Osteoblast (primary cell): ENCODE measurements at regions not wholly inside any gene's neighbourhood (a gene's known extent, or its start where the extent isn't known, plus 50 kb on each side); places are given as distances from the start of the nearest gene placed in this dataset.

ENCODE experiments used
- DNase-seq: peaks from one replicate; pipeline ENCODE4 v3.0.0; 2011; ENCODE audit warnings: low spot score, mixed read lengths; ENCODE audit not compliant: insufficient read length; ENCODE audit errors: missing footprints
- H2AFZ ChIP-seq: 2 replicates; pipeline ENCODE4 v1.6.0; 2011; ENCODE audit warnings: mild to moderate bottlenecking, low read length
- H3K27ac ChIP-seq: 2 replicates; pipeline ENCODE4 v1.5.1; 2011; ENCODE audit warnings: mild to moderate bottlenecking, low read depth, low read length, moderate library complexity
- H3K27me3 ChIP-seq: 2 replicates; pipeline ENCODE4 v1.6.0; 2012; ENCODE audit warnings: mild to moderate bottlenecking, control low read depth, inconsistent platforms, low read length, moderate library complexity; ENCODE audit not compliant: insufficient read depth
- H3K36me3 ChIP-seq: 2 replicates; pipeline ENCODE4 v1.5.1; 2011; ENCODE audit warnings: mild to moderate bottlenecking, low read length, control low read depth, moderate library complexity; ENCODE audit not compliant: insufficient read depth
- H3K4me1 ChIP-seq: 2 replicates; pipeline ENCODE4 v1.5.1; 2011; ENCODE audit warnings: mild to moderate bottlenecking, low read length, control low read depth, moderate library complexity; ENCODE audit not compliant: insufficient read depth
- H3K4me2 ChIP-seq: 2 replicates; pipeline ENCODE4 v1.6.0; 2011; ENCODE audit warnings: mild to moderate bottlenecking, low read length; ENCODE audit not compliant: insufficient read depth
- H3K4me3 ChIP-seq: fragments of 200-600 bp; sonication (generic); 3 replicates; pipeline ENCODE4 v1.5.1; 2012; ENCODE audit warnings: mild to moderate bottlenecking, low read length, inconsistent platforms; ENCODE audit not compliant: insufficient read depth
- H3K79me2 ChIP-seq: 2 replicates; pipeline ENCODE4 v1.6.0; 2012; ENCODE audit warnings: mild to moderate bottlenecking, low read length, control low read depth, inconsistent platforms; ENCODE audit not compliant: insufficient read depth
- H3K9me3 ChIP-seq: 2 replicates; pipeline ENCODE4 v1.5.1; 2011; ENCODE audit warnings: low read depth, low read length, control low read depth
- H4K20me1 ChIP-seq: 2 replicates; pipeline ENCODE4 v1.6.0; 2012; ENCODE audit warnings: mild to moderate bottlenecking, low read length, control low read depth; ENCODE audit not compliant: insufficient read depth
- TF ChIP-seq, protein P1 (sequence below): IDR thresholded peaks from 2 replicates; pipeline ENCODE4 v1.5.1; 2011; ENCODE audit warnings: mild to moderate bottlenecking, low read depth, low read length, moderate library complexity; ENCODE audit errors: extremely low read depth

DNA sequence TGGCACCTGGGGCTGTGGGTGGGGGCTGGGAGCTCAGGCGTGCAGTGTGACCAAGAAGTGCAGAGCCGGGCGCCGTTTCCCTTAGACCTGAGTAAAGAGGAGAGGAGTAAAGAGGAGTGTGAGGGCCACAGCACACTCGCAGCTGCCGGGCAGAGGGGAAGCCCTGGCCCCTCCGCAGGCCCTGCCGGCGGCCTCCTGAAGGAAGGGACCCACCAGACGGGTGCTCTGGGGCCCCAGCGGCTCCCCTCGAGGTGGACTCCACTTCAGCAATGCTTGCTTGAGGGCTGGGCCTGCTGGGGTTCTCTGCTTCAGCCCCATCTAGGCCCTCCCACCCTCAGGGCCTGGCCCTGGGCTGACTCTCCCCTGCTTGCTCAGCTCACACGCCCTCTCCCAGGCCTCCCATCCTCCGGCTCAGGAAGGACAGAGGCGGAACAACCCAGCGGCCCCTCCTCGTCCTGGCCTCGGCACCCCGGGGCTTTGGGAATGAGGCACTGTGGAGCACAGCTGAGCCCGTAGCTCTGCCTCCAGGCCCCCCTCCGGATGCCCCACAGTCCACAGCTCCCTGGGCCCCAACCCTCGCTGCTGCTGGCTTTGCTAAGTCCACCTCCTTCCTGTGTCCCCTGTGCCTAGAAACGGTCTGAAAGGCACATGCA lies 1198.7 kb downstream of the BRD1 start:
- DNase-seq = no peak
- Histone ChIP-seq H3K79me2 (no peaks in the 10 kb centered on the region), H3K4me2 (no peak overlapping the region), H3K4me1 (no peaks in the 10 kb centered on the region), H3K36me3 (no peaks in the 10 kb centered on the region), H3K9me3 (no peaks in the 10 kb centered on the region), H3K27me3 (no peaks in the 10 kb centered on the region), H3K4me3 (no peak overlapping the region), H2AFZ (no peak overlapping the region), H3K27ac (no peak overlapping the region), H4K20me1 (no peaks in the 10 kb centered on the region)
- TF ChIP-seq, protein P1, sequence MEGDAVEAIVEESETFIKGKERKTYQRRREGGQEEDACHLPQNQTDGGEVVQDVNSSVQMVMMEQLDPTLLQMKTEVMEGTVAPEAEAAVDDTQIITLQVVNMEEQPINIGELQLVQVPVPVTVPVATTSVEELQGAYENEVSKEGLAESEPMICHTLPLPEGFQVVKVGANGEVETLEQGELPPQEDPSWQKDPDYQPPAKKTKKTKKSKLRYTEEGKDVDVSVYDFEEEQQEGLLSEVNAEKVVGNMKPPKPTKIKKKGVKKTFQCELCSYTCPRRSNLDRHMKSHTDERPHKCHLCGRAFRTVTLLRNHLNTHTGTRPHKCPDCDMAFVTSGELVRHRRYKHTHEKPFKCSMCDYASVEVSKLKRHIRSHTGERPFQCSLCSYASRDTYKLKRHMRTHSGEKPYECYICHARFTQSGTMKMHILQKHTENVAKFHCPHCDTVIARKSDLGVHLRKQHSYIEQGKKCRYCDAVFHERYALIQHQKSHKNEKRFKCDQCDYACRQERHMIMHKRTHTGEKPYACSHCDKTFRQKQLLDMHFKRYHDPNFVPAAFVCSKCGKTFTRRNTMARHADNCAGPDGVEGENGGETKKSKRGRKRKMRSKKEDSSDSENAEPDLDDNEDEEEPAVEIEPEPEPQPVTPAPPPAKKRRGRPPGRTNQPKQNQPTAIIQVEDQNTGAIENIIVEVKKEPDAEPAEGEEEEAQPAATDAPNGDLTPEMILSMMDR = no peak

DNA sequence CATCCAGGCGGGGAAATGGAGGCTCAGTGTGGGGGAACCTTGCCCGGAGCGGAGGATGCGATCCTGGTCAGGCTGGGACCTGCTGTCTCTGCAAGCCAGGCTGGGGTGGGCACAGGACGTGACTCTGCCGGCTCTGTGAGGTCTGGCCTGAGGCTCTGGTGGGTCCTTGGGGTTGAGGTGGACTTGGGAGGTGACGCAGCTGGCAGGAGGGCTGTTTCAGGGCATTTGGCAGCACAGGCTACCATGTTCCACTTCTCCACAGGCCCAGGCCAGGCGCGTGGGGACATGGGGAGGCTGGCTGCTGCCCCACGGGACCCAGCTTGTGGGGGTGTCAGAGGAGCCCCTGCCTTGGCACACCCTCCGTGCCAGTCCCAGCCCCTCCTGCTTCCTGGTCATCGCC lies 1199.7 kb downstream of the BRD1 start:
- H3K4me1 ChIP-seq = no peaks in the 10 kb centered on the region
- H3K36me3 ChIP-seq = no peaks in the 10 kb centered on the region
- H3K4me3 ChIP-seq = no peak overlapping the region
- H2AFZ ChIP-seq = no peak overlapping the region
- no peaks in the 10 kb centered on the region for H3K79me2 ChIP-seq
- DNase-seq = no peak
- H3K4me2 ChIP-seq = no peak overlapping the region
- H3K9me3 ChIP-seq = no peaks in the 10 kb centered on the region
- H4K20me1 ChIP-seq = no peaks in the 10 kb centered on the region
- TF ChIP-seq, protein P1 = no peak
- no peak overlapping the region for H3K27ac ChIP-seq
- no peaks in the 10 kb centered on the region for H3K27me3 ChIP-seq

DNA sequence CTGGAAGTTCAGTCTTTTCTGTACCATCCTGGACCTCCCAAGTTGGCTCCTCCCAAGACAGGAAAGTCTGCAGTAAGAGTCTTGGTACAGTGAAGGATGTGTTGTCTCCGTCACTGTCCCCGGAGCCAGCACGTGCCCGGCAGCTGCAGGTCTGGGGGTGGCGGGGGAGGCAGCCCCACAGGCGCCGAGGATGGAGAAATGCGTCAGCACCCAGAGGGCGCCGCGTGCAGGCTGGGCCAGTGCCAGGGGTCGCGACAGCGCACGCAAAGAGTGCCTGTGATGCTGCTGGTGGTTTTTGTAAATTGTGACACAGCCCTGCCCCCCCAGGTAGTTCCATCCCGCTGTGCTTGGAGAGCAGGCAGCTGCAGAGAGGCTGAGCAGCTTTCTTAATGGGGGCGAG lies 1200.5 kb downstream of the BRD1 start:
- Histone ChIP-seq H3K79me2 (no peaks in the 10 kb centered on the region), H3K27me3 (no peaks in the 10 kb centered on the region), H4K20me1 (no peaks in the 10 kb centered on the region), H3K4me3 (no peak overlapping the region), H3K4me2 (no peak overlapping the region), H3K9me3 (no peaks in the 10 kb centered on the region), H3K27ac (no peak overlapping the region), H3K36me3 (no peaks in the 10 kb centered on the region), H3K4me1 (no peaks in the 10 kb centered on the region), H2AFZ (no peak overlapping the region)
- DNase-seq = no peak
- TF ChIP-seq, protein P1 = no peak

DNA sequence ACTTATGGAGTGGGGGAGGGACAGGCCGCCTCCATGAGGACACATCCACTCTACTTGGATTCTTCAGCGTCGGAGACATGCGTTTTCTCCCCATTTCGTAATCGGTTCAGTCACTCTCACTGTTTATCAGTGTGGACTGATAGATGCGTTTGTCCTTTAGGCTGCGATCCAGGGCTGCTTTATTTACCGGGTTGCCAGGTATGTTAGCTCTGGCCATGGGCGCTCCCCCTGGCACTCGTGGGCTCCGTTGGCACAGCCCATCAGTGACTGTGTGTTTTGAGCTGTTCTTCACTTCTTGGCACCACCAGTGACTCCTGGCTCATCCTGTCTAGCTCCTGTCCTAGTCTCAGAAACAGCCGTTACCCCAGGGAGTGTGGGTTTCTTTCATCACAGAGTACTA lies 1203.3 kb downstream of the BRD1 start:
- Histone ChIP-seq H3K27me3 (no peaks in the 10 kb centered on the region), H3K4me1 (no peaks in the 10 kb centered on the region), H3K27ac (no peak overlapping the region), H3K4me3 (no peak overlapping the region), H3K9me3 (no peaks in the 10 kb centered on the region), H3K36me3 (no peaks in the 10 kb centered on the region), H2AFZ (no peak overlapping the region), H3K4me2 (no peak overlapping the region), H4K20me1 (no peaks in the 10 kb centered on the region), H3K79me2 (no peaks in the 10 kb centered on the region)
- TF ChIP-seq, protein P1 = no peak
- DNase-seq = no peak
